Thyroid gland (tissue), 4 donors: ENCODE measurements at regions not wholly inside any gene's neighbourhood (a gene's known extent, or its start where the extent isn't known, plus 50 kb on each side); places are given as distances from the start of the nearest gene placed in this dataset.

ENCODE experiments used
- POLR2A ChIP-seq, 2 donors: fragments of 450-650 bp; IDR thresholded peaks; one replicate each; pipeline ENCODE4 v1.6.1; 2017; ENCODE audit warnings: antibody characterized with exemption in 2 of 2, mild to moderate bottlenecking in 2 of 2, moderate library complexity in 1 of 2
- TF ChIP-seq, protein P1 (sequence below), 6 experiments: fragments of 200-600 bp in 3 of 6; fragments of 450-650 bp in 3 of 6; sonication (generic) in 3 of 6; IDR thresholded peaks; one replicate each; pipeline ENCODE4 v1.5.1; 2016 to 2019; ENCODE audit warnings: antibody characterized with exemption in 6 of 6, mild to moderate bottlenecking in 2 of 6, inconsistent platforms in 1 of 6, moderate library complexity in 1 of 6

GRCh38 chr6:74597840-74598239 lies 608.0 kb downstream of the COL12A1 start:
- TF ChIP-seq, protein P1, sequence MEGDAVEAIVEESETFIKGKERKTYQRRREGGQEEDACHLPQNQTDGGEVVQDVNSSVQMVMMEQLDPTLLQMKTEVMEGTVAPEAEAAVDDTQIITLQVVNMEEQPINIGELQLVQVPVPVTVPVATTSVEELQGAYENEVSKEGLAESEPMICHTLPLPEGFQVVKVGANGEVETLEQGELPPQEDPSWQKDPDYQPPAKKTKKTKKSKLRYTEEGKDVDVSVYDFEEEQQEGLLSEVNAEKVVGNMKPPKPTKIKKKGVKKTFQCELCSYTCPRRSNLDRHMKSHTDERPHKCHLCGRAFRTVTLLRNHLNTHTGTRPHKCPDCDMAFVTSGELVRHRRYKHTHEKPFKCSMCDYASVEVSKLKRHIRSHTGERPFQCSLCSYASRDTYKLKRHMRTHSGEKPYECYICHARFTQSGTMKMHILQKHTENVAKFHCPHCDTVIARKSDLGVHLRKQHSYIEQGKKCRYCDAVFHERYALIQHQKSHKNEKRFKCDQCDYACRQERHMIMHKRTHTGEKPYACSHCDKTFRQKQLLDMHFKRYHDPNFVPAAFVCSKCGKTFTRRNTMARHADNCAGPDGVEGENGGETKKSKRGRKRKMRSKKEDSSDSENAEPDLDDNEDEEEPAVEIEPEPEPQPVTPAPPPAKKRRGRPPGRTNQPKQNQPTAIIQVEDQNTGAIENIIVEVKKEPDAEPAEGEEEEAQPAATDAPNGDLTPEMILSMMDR (IDR thresholded peaks at IDR 0.05) = no peak
- TF ChIP-seq POLR2A (IDR thresholded peaks at IDR 0.05) = no peak
